Fibroblast of lung (primary cell): ENCODE measurements at regions not wholly inside any gene's neighbourhood (a gene's known extent, or its start where the extent isn't known, plus 50 kb on each side); places are given as distances from the start of the nearest gene placed in this dataset.

Source experiments
- CTCF ChIP-seq, 2 donors: IDR thresholded peaks in 1 of 2; conservative IDR thresholded peaks in 1 of 2; 1 replicate in 1 of 2; 2 replicates in 1 of 2; pipeline ENCODE4 v1.5.1; 2011 to 2012; ENCODE audit warnings: low read length in 2 of 2, control low read depth in 1 of 2, inconsistent platforms in 1 of 2, low read depth in 1 of 2, mild to moderate bottlenecking in 1 of 2
- EZH2 ChIP-seq: IDR thresholded peaks from 2 replicates; pipeline ENCODE4 v1.5.1; 2012; ENCODE audit warnings: low read length, control low read depth, mild to moderate bottlenecking; ENCODE audit errors: missing control alignments

- no peak for TF ChIP-seq EZH2
- TF ChIP-seq CTCF (conservative IDR thresholded peaks at IDR 0.05 in 1 of 2, IDR thresholded peaks at IDR 0.05 in 1 of 2; ENCODE audit: low read depth in 1 of 2, low read length in 2 of 2) = no peak
These were observed 417.8 kb downstream of the ARL4A start for GRCh38 chr7:13105209-13105608.
